H9 (cell line): ENCODE measurements at regions not wholly inside any gene's neighbourhood (a gene's known extent, or its start where the extent isn't known, plus 50 kb on each side); places are given as distances from the start of the nearest gene placed in this dataset.

Source experiments
- DNase-seq: peaks from one replicate; pipeline ENCODE4 v3.0.0-alpha.2; 2017
- H2AFZ ChIP-seq: one replicate; pipeline ENCODE4 v1.6.1; 2013; ENCODE audit warnings: mild to moderate bottlenecking, low read length, control low read depth, moderate library complexity
- H2AK5ac ChIP-seq: 2 replicates; pipeline ENCODE4 v1.6.1; 2013; ENCODE audit warnings: low read length, control low read depth, mixed read lengths; ENCODE audit not compliant: insufficient read length
- H2BK120ac ChIP-seq: one replicate; pipeline ENCODE4 v1.6.1; 2013; ENCODE audit warnings: low read depth, mild to moderate bottlenecking, low read length, control low read depth, inconsistent platforms; ENCODE audit not compliant: poor library complexity, severe bottlenecking
- H2BK12ac ChIP-seq: 2 replicates; pipeline ENCODE4 v1.6.1; 2013; ENCODE audit warnings: low read length, control low read depth, mixed read lengths, low read depth; ENCODE audit not compliant: insufficient read length
- H2BK15ac ChIP-seq: 2 replicates; pipeline ENCODE4 v1.6.1; 2013; ENCODE audit warnings: low read depth, low read length, control low read depth
- H2BK20ac ChIP-seq: one replicate; pipeline ENCODE4 v1.6.1; 2013; ENCODE audit warnings: low read depth, mild to moderate bottlenecking, low read length, control low read depth, inconsistent platforms; ENCODE audit not compliant: poor library complexity, severe bottlenecking
- H2BK5ac ChIP-seq: 2 replicates; pipeline ENCODE4 v1.6.1; 2013; ENCODE audit warnings: low read length, control low read depth, mixed read lengths; ENCODE audit not compliant: insufficient read length
- H3K14ac ChIP-seq: 2 replicates; pipeline ENCODE4 v1.6.1; 2013; ENCODE audit warnings: low read length, control low read depth; ENCODE audit not compliant: insufficient read depth
- H3K18ac ChIP-seq: 2 replicates; pipeline ENCODE4 v1.6.1; 2013; ENCODE audit warnings: low read depth, mild to moderate bottlenecking, mixed read lengths, low read length, control low read depth; ENCODE audit not compliant: insufficient read length
- H3K23ac ChIP-seq: 2 replicates; pipeline ENCODE4 v1.6.1; 2013; ENCODE audit warnings: low read length, control low read depth, mixed read lengths, low read depth; ENCODE audit not compliant: insufficient read length
- H3K23me2 ChIP-seq: 2 replicates; pipeline ENCODE4 v1.6.1; 2013; ENCODE audit warnings: low read depth, mild to moderate bottlenecking, mixed read lengths, low read length, control low read depth; ENCODE audit not compliant: insufficient read length, poor library complexity, severe bottlenecking
- H3K27ac ChIP-seq: 2 replicates; pipeline ENCODE4 v1.5.1; 2013; ENCODE audit warnings: low read length, control low read depth, mixed read lengths, low read depth; ENCODE audit not compliant: insufficient read length
- H3K27me3 ChIP-seq: 2 replicates; pipeline ENCODE4 v1.6.1; 2013; ENCODE audit warnings: low read length, control low read depth, inconsistent platforms; ENCODE audit not compliant: insufficient read depth
- H3K4ac ChIP-seq: 2 replicates; pipeline ENCODE4 v1.6.1; 2013; ENCODE audit warnings: low read depth, mild to moderate bottlenecking, control low read depth, inconsistent platforms, low read length, moderate library complexity
- H3K4me1 ChIP-seq: 2 replicates; pipeline ENCODE4 v1.6.1; 2013; ENCODE audit warnings: low read length, control low read depth, inconsistent platforms; ENCODE audit not compliant: insufficient read depth
- H3K4me2 ChIP-seq: 2 replicates; pipeline ENCODE4 v1.6.1; 2013; ENCODE audit warnings: low read length, control low read depth, mixed read lengths; ENCODE audit not compliant: insufficient read length, insufficient read depth
- H3K56ac ChIP-seq: 2 replicates; pipeline ENCODE4 v1.6.1; 2013; ENCODE audit warnings: low read depth, mild to moderate bottlenecking, mixed read lengths, low read length, control low read depth; ENCODE audit not compliant: insufficient read length
- H3K79me1 ChIP-seq: 2 replicates; pipeline ENCODE4 v1.6.1; 2013; ENCODE audit warnings: low read depth, mild to moderate bottlenecking, moderate library complexity, low read length, control low read depth, inconsistent platforms; ENCODE audit not compliant: insufficient read depth, poor library complexity, severe bottlenecking
- H3K79me2 ChIP-seq: 2 replicates; pipeline ENCODE4 v1.6.1; 2013; ENCODE audit warnings: low read length, control low read depth, inconsistent platforms; ENCODE audit not compliant: insufficient read depth
- H3K9ac ChIP-seq: 2 replicates; pipeline ENCODE4 v1.6.1; 2013; ENCODE audit warnings: low read length, control low read depth, mixed read lengths; ENCODE audit not compliant: insufficient read length; ENCODE audit errors: extremely low read depth
- H3K9me3 ChIP-seq: one replicate; pipeline ENCODE4 v1.6.1; 2013; ENCODE audit warnings: low read depth, low read length, inconsistent platforms; ENCODE audit not compliant: control insufficient read depth
- H3T11ph ChIP-seq: one replicate; pipeline ENCODE4 v1.6.1; 2013; ENCODE audit warnings: mild to moderate bottlenecking, low read length, control low read depth, inconsistent platforms
- H4K20me1 ChIP-seq: one replicate; pipeline ENCODE4 v1.6.1; 2013; ENCODE audit not compliant: control insufficient read depth, insufficient read length, insufficient read depth
- H4K5ac ChIP-seq: 2 replicates; pipeline ENCODE4 v1.6.1; 2013; ENCODE audit warnings: low read depth, mild to moderate bottlenecking, mixed read lengths, low read length, control low read depth; ENCODE audit not compliant: insufficient read length
- H4K8ac ChIP-seq: replicated peaks from 2 replicates; pipeline ENCODE4 v1.6.1; 2013; ENCODE audit warnings: low read length, control low read depth, mixed read lengths, low read depth; ENCODE audit not compliant: insufficient read length
- H4K91ac ChIP-seq: 2 replicates; pipeline ENCODE4 v1.6.1; 2013; ENCODE audit warnings: low read depth, mild to moderate bottlenecking, moderate library complexity, mixed read lengths, low read length, control low read depth; ENCODE audit not compliant: insufficient read length
- H3K27ac Mint-ChIP-seq, 3 experiments: 2 replicates in 2 of 3; 3 replicates in 1 of 3; pipeline ENCODE4 v1.8.0; 2020 to 2021; ENCODE audit warnings: mixed read lengths in 3 of 3, mild to moderate bottlenecking in 1 of 3, moderate library complexity in 1 of 3
- H3K27me3 Mint-ChIP-seq: 2 replicates; pipeline ENCODE4 v1.8.0; 2021; ENCODE audit warnings: low read depth, mild to moderate bottlenecking, moderate library complexity, mixed read lengths
- H3K36me3 Mint-ChIP-seq, 3 experiments: 2 replicates in 2 of 3; 3 replicates in 1 of 3; pipeline ENCODE4 v1.8.0; 2020 to 2021; ENCODE audit warnings: low read depth in 3 of 3, mixed read lengths in 3 of 3; ENCODE audit not compliant: insufficient read depth in 1 of 3
- H3K4me1 Mint-ChIP-seq, 2 experiments: 2 replicates each; pipeline ENCODE4 v1.8.0; 2020; ENCODE audit warnings: mixed read lengths in 2 of 2
- H3K4me3 Mint-ChIP-seq, 2 experiments: 2 replicates in 1 of 2; 3 replicates in 1 of 2; pipeline ENCODE4 v1.8.0; 2020 to 2021; ENCODE audit warnings: mild to moderate bottlenecking in 2 of 2, mixed read lengths in 2 of 2, moderate library complexity in 1 of 2
- H3K9me3 Mint-ChIP-seq, 2 experiments: 2 replicates in 1 of 2; 3 replicates in 1 of 2; pipeline ENCODE4 v1.8.0; 2020; ENCODE audit warnings: mild to moderate bottlenecking in 2 of 2, mixed read lengths in 2 of 2, moderate library complexity in 1 of 2
- CTCF ChIP-seq: fragments of 200-600 bp; sonication (generic); conservative IDR thresholded peaks from 3 replicates; pipeline ENCODE4 v1.8.0; 2021; ENCODE audit warnings: antibody characterized with exemption, mild to moderate bottlenecking
- whole genome bisulfite sequencing: extraction: QIAGEN DNeasy Blood & Tissue Kit; methylation state at CpG from one replicate; pipeline ENCODE4 v1.1.7; 2013; ENCODE audit warnings: missing lambda C conversion rate, low lambda C conversion rate, mixed read lengths; ENCODE audit not compliant: insufficient read length; ENCODE audit errors: extremely low coverage; 5-methylcytosine and 5-hydroxymethylcytosine counted together

- Histone ChIP-seq H3K79me1 (no peaks in the 10 kb centered on the region), H3K14ac (no peak overlapping the region), H2BK5ac (no peak overlapping the region), H2BK20ac (no peak overlapping the region), H3K9ac (no peak overlapping the region), H2BK120ac (no peak overlapping the region), H2AFZ (no peak overlapping the region), H3K27ac (no peak overlapping the region), H3K56ac (no peak overlapping the region), H3K4me2 (no peak overlapping the region), H3T11ph (no peak overlapping the region), H3K23ac (no peak overlapping the region), H4K8ac (no peak overlapping the region), H2AK5ac (no peak overlapping the region), H3K9me3 (no peaks in the 10 kb centered on the region), H3K79me2 (no peaks in the 10 kb centered on the region), H4K20me1 (no peaks in the 10 kb centered on the region), H3K23me2 (no peaks in the 10 kb centered on the region), H3K27me3 (no peaks in the 10 kb centered on the region), H3K18ac (no peak overlapping the region), H3K4ac (no peak overlapping the region), H4K91ac (no peak overlapping the region), H2BK12ac (no peak overlapping the region), H3K4me1 (no peaks in the 10 kb centered on the region), H2BK15ac (no peak overlapping the region), H4K5ac (no peak overlapping the region)
- WGBS = no CpG with 5 or more reads among the region's 16 CpGs
- TF ChIP-seq CTCF = no peak
- H3K27ac Mint-ChIP-seq = peak overlapping the region; percentile 15 to 42 (median 16); a peak in 3 of 7 replicates
- peaks cover 7 to 9% of the 10 kb centered on the region in 2 experiments for H3K9me3 Mint-ChIP-seq
- no peak overlapping the region for H3K4me3 Mint-ChIP-seq
- H3K36me3 Mint-ChIP-seq = peaks cover 0 to 9% (median 0%) of the 10 kb centered on the region in 3 experiments; a peak in 4 of 7 replicates
- H3K4me1 Mint-ChIP-seq = peaks cover 0 to 10% of the 10 kb centered on the region in 2 experiments; a peak in 1 of 4 replicates
- DNase-seq = no peak
- H3K27me3 Mint-ChIP-seq = no peaks in the 10 kb centered on the region; the same call in none of the 2 replicates
These were observed 104.5 kb upstream of the SEC14L1 start for GRCh38 chr17:77036136-77036840.
